ENCODE measurements at regions not wholly inside any gene's neighbourhood (a gene's known extent, or its start where the extent isn't known, plus 50 kb on each side); places are given as distances from the start of the nearest gene placed in this dataset.

DNA sequence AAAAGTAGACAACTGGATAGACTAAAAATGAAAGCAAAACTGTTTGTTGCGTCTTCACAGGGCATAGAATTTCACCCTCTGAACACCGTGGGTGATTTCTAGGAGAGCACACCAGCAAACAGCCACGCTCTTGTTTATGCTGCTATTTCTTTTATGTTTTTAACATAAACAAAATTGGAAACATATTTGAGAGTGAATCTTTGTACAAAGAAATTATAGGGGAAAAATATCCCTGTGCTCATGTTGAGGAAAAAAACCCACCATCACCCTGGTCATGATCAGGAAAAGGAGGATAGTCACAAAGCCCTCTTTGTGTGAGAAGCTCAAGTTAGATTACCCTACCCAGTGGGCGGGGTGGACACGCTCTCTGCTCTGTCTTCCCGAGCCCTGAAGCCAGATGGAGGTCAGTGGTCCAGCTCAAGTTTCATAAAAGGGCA lies 313.3 kb downstream of the SATB1 start:
- DNase-seq (ENCODE audit: low read depth in 1 of 2, low spot score in 2 of 2) (no peak), FAIRE-seq (no peak)
- no peak overlapping the region for H2BK5ac ChIP-seq (ENCODE audit: low read depth, low read length)
- H2BK15ac ChIP-seq (ENCODE audit: low read length), result no peak overlapping the region
- H3K4me3 ChIP-seq (ENCODE audit: extremely low read depth in 1 of 4, insufficient read depth in 2 of 4, low read depth in 3 of 4, low read length in 4 of 4), result no peak overlapping the region
- H2AFZ ChIP-seq (ENCODE audit: low read length), result no peak overlapping the region
- no peak overlapping the region for H3K56ac ChIP-seq (replicated peaks; ENCODE audit: insufficient read length, low read depth, low read length)
- H4K20me1 ChIP-seq (replicated peaks in 1 of 2; ENCODE audit: control insufficient read depth in 1 of 2, insufficient read depth in 2 of 2, low read length in 2 of 2), result no peaks in the 10 kb centered on the region
- WGBS, 2 experiments (ENCODE audit: extremely low coverage in 1 of 2, insufficient coverage in 1 of 2, insufficient read length in 1 of 2, insufficient replicate concordance in 2 of 2, low coverage in 1 of 2, low lambda C conversion rate in 2 of 2, missing lambda C conversion rate in 1 of 2), result 79% methylated on average over 6 of the region's 6 CpGs; no CpG with 5 or more reads in 1 of the 2 experiments
- no peaks in the 10 kb centered on the region for H3K27me3 ChIP-seq (replicated peaks in 1 of 4; ENCODE audit: control insufficient read depth in 3 of 4, extremely low read depth in 1 of 4, insufficient read depth in 3 of 4, low read length in 3 of 4)
- H3K79me1 ChIP-seq (ENCODE audit: low read depth, low read length), result no peaks in the 10 kb centered on the region
- H3K4me1 ChIP-seq (replicated peaks in 1 of 4; ENCODE audit: control insufficient read depth in 3 of 4, insufficient read depth in 4 of 4, low read length in 3 of 4), result no peaks in the 10 kb centered on the region
- H3K4ac ChIP-seq (replicated peaks; ENCODE audit: insufficient read length, low read depth, low read length), result no peak overlapping the region
- H3K14ac ChIP-seq (ENCODE audit: insufficient read length), result no peak overlapping the region
- CTCF ChIA-PET (ENCODE audit: partially characterized antibody), result interaction anchor here (0.7 kb wide), 1 partner anchor 16 kb away, joined by 3 read pairs; no protein-coding TSS in a partner anchor
- no peak overlapping the region for H3K18ac ChIP-seq (ENCODE audit: extremely low read depth, low read length)
- H4K91ac ChIP-seq (replicated peaks; ENCODE audit: insufficient read length, low read length), result no peak overlapping the region
- H3K4me2 ChIP-seq (ENCODE audit: insufficient read depth in 1 of 2, low read depth in 2 of 2, low read length in 2 of 2), result no peak overlapping the region
- H3K79me2 ChIP-seq (ENCODE audit: control insufficient read depth in 1 of 2, insufficient read depth in 2 of 2, low read length in 2 of 2), result no peaks in the 10 kb centered on the region
- H2BK120ac ChIP-seq (replicated peaks; ENCODE audit: low read depth, low read length), result no peak overlapping the region
- no peaks in the 10 kb centered on the region for H3K23me2 ChIP-seq (ENCODE audit: low read depth, low read length)
- POLR2A ChIA-PET (ENCODE audit: partially characterized antibody), result no interaction called here
- H3K36me3 ChIP-seq (ENCODE audit: control insufficient read depth in 2 of 4, insufficient read depth in 4 of 4, low read length in 3 of 4), result no peaks in the 10 kb centered on the region
- H3K23ac ChIP-seq (ENCODE audit: insufficient read length), result no peak overlapping the region
- H2AK5ac ChIP-seq (ENCODE audit: low read depth, low read length), result no peak overlapping the region
- no peak overlapping the region for H4K8ac ChIP-seq (ENCODE audit: extremely low read depth, insufficient read depth, low read length)
- H2BK12ac ChIP-seq (ENCODE audit: low read depth, low read length), result no peak overlapping the region
- H4K5ac ChIP-seq (ENCODE audit: insufficient read length, low read depth, low read length), result no peak overlapping the region
- H3K27ac ChIP-seq (ENCODE audit: low read depth, low read length), result no peak overlapping the region
- H3K9me3 ChIP-seq (ENCODE audit: insufficient read depth in 2 of 2, low read depth in 1 of 2, low read length in 1 of 2), result no peaks in the 10 kb centered on the region
- H3K9ac ChIP-seq (replicated peaks in 1 of 4; ENCODE audit: extremely low read depth in 1 of 4, low read depth in 3 of 4, low read length in 3 of 4), result no peak overlapping the region
- H2BK20ac ChIP-seq (ENCODE audit: low read length), result no peak overlapping the region
- TF ChIP-seq HDAC2 (IDR thresholded peaks at IDR 0.05; ENCODE audit: borderline replicate concordance in 1 of 2, low read depth in 2 of 2, low read length in 2 of 2) (no peak), CBX5 (IDR thresholded peaks at IDR 0.05; ENCODE audit: low read depth, low read length) (no peak), KDM5A (IDR thresholded peaks at IDR 0.05; ENCODE audit: low read length) (no peak), SIN3A (conservative IDR thresholded peaks at IDR 0.05 in 1 of 2, IDR thresholded peaks at IDR 0.05 in 1 of 2; ENCODE audit: low read depth in 1 of 2, low read length in 2 of 2) (no peak), GABPA (IDR thresholded peaks at IDR 0.05; ENCODE audit: borderline replicate concordance, insufficient read depth, low read length) (no peak), ZNF274 (IDR thresholded peaks at IDR 0.05; ENCODE audit: borderline replicate concordance, extremely low read depth, low read length) (no peak), EGR1 (IDR thresholded peaks at IDR 0.05; ENCODE audit: borderline replicate concordance, low read depth, low read length) (no peak), TBP (IDR thresholded peaks at IDR 0.05; ENCODE audit: low read depth, low read length) (no peak)
- TF ChIP-seq, protein P1, sequence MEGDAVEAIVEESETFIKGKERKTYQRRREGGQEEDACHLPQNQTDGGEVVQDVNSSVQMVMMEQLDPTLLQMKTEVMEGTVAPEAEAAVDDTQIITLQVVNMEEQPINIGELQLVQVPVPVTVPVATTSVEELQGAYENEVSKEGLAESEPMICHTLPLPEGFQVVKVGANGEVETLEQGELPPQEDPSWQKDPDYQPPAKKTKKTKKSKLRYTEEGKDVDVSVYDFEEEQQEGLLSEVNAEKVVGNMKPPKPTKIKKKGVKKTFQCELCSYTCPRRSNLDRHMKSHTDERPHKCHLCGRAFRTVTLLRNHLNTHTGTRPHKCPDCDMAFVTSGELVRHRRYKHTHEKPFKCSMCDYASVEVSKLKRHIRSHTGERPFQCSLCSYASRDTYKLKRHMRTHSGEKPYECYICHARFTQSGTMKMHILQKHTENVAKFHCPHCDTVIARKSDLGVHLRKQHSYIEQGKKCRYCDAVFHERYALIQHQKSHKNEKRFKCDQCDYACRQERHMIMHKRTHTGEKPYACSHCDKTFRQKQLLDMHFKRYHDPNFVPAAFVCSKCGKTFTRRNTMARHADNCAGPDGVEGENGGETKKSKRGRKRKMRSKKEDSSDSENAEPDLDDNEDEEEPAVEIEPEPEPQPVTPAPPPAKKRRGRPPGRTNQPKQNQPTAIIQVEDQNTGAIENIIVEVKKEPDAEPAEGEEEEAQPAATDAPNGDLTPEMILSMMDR (IDR thresholded peaks at IDR 0.05; ENCODE audit: control extremely low read depth in 1 of 3, insufficient read depth in 1 of 3, low read depth in 1 of 3, low read length in 3 of 3), result no peak
- TF ChIP-seq, protein P2, sequence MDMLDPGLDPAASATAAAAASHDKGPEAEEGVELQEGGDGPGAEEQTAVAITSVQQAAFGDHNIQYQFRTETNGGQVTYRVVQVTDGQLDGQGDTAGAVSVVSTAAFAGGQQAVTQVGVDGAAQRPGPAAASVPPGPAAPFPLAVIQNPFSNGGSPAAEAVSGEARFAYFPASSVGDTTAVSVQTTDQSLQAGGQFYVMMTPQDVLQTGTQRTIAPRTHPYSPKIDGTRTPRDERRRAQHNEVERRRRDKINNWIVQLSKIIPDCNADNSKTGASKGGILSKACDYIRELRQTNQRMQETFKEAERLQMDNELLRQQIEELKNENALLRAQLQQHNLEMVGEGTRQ (IDR thresholded peaks at IDR 0.05; ENCODE audit: low read length), result no peak

Measured in H1 (cell line).